ENCODE measurements at regions not wholly inside any gene's neighbourhood (a gene's known extent, or its start where the extent isn't known, plus 50 kb on each side); places are given as distances from the start of the nearest gene placed in this dataset.

- TF ChIP-seq CTCF (IDR thresholded peaks at IDR 0.05; ENCODE audit: low read length) (no peak), EZH2 (IDR thresholded peaks at IDR 0.05; ENCODE audit: borderline replicate concordance, low read length) (no peak)
Measured at GRCh38 chr14:48096897-48097296, 421.5 kb upstream of the MDGA2 start.
